ENCODE measurements at regions not wholly inside any gene's neighbourhood (a gene's known extent, or its start where the extent isn't known, plus 50 kb on each side); places are given as distances from the start of the nearest gene placed in this dataset.
"Not testable (repeated sequence)": the region's sequence is repeated elsewhere in the genome, so short reads cannot be mapped to it uniquely, and the experiment has no call there.

DNA sequence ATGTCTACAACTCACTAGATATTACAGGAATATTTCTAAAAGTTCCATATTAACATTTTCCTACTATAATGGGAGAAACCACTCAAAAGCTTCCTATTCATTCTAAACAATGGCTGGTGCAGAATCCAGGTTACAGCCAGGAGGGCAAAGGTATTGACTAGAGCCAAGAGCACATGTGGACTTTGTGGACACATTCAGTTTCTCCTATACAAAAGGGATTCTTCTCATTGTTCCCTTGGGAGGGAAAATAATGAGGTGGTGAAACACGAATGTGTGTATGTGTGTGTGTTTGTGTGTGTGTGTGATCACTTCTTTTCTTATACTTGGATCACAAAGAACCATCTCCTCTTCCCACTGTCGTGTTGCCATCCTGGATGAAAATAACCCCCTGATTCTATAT, 1000.0 kb downstream of the ADGRL2 start:
- DNase-seq, result no peak

DNA sequence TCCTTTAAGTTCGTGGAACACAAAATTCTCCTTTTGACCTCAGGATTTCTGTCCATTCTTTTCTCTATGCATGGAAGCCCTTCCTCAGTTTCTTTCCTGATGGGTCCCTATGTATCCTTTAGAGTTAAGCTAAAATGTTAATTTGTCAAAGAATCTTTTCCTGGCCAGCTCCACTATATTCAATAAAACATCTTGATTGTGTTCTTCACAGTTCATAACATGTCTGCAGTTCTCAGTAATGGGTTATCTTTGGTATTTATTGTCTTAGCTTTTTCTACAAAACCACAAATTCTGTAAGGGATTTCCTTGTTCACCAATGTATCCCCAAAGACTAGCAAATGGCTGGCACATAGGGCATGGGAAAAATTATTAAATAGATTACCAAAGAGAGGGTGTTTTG, 998.5 kb downstream of the ADGRL2 start:
- no peak for DNase-seq

DNA sequence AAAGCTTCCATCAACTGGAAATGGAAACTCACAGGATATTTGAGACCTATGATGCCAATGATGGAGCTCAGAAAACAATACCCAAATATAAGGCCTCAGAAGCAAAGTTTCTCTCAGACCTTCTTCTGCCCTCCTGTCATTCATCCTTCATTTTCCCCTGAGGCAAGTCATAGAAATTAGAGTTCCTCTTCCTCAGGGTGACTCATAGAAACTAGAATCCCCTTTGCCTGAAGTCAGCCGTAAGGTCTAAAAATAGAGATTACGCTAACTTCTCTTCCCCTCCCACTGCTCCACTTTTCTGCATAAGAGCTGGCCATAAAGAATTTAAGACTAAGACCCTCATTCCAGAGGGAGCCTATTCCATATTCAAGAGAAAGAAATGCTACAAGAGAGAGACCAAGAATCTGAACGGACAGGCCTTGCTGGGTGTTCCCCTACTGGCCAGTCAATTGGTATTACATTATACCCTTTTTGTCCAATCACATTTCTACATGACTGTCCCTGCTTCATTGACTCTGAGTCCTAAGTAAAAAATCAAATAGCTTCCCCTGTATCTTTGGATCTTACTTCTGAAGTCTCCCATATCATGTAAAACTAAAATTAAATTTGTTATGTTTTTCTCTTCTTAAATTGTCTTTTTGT, 994.9 kb downstream of the ADGRL2 start:
- DNase-seq, result no peak

DNA sequence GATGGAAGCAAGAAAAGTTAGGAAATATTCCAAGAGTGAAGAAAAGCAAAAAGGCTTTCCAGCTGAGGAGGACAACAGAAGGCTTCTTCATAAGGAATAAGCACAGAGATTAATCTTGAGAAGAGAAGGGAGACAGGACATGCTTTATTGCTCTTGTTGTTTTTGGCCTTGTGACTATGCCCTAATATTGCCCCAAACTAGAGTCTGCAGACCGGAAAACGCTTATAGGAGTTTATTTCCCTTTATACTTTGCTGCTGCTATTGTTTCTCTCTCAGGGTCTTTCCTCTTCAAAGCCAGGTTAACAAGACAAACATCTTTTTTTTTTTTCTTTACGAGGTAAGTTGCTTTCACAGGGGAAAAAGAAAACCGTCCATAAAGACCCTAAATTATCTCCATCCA, 991.4 kb downstream of the ADGRL2 start:
- no peak for DNase-seq

DNA sequence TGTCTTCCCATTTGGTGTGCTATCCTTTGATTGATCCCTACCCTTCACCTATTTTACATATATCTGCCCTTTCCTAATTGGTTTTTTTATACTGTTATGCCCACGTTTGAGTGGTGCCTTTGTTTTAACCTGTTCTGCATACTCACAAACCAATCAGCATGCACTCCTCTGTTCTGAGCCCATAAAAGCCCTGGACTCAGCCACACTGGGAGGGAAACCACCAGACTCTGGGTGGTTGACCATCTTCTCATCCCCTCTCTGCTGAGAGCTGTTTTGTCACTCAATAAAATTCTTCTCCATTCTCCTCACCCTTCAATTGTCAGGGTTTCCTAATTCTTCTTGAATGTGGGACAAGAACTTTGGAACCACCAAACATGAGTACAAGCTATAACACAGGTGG, 989.8 kb downstream of the ADGRL2 start:
- no peak for DNase-seq

- no peak for DNase-seq
Observed at GRCh38 chr1:82788660-82789059, 987.9 kb downstream of the ADGRL2 start.

DNA sequence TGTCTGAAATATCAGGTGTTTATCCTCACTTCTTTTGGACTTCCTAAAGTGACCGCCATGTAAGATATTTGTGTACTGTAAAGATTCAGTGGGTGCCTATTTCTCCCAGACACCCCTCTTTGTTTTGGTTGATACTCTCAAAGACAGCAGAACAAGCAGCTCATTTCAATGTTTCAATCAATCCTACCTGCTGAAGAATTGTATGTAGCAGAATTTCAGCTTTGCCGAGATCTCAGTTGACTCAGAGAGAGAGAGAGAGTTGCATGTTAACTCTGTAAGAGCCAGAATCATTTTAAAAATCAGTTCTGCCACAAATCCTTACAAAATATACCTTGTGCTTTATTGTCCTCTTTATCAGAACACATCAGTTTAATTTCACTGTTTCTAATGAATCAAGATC, 987.3 kb downstream of the ADGRL2 start:
- DNase-seq, result no peak

DNA sequence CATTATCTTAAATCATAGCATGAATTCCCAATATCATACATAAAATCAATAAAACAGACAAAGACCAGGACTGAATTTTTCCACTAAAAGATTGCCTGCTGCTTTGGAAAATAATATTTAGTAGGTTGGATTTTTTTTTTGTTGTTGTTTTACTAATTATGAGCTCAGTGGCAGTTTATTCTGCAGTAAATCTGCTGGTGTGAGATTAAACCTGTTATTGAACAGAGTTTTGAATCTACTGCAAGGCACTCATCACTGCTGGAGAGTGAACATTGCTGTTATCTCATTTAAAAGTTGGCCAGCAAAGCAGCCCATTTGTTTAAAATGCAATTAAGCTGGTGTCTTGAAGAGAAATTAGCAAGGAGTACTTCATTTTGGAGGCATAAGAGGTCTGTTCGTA, 986.1 kb downstream of the ADGRL2 start:
- DNase-seq, result no peak

DNA sequence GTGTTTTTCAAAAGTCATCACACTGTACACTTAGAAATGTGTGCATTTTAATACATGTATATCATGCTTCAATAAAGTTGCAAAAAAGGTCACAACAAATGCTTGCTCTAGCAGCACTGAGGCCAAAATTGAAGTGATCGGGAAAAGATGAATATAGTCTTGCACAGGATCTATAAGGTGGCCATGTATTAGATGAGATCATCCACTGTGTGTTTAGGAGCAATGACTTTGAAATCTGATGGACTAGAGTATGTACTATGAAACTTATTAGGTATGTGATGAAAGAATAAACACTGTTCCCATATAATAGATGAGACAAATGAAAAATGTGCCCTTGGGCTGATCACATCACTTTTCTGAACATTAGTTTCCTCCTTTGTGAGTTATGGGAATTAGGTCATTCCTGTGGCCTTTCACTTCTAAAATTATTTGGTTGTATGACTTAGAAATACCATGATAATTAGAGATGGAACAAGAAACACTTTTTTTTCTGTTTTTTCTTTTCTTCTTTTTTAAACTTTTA, 984.6 kb downstream of the ADGRL2 start:
- no peak for DNase-seq

GRCh38 chr1:82783044-82783443, 982.3 kb downstream of the ADGRL2 start:
- no peak for DNase-seq

DNA sequence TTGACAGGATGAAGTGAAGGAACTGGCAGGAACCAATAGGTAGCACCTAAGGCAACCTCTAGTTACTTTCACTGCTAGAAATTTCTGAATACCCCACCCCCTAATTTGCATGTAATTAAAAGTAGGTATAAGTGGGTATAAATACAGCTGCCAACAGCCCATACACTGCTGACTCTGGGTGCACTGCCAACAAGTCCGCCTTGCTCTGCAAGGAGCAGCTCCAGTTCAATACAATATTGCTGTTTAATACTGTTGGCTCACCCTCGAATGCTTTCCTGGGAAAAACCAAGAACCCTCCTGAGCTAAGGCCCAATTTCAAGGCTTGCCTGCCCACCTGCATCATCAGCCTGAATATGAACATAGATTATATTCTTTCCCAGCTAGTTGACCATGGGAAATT, 981.9 kb downstream of the ADGRL2 start:
- DNase-seq, result no peak

GRCh38 chr1:82778612-82779011, 977.9 kb downstream of the ADGRL2 start:
- no peak for DNase-seq

- no peak for DNase-seq
Observed at GRCh38 chr1:82777240-82777639, 976.5 kb downstream of the ADGRL2 start.

GRCh38 chr1:82776730-82777129, 976.0 kb downstream of the ADGRL2 start:
- not testable (repeated sequence) for DNase-seq

GRCh38 chr1:82775406-82776000, 974.8 kb downstream of the ADGRL2 start:
- DNase-seq, result peak; percentile 72

DNA sequence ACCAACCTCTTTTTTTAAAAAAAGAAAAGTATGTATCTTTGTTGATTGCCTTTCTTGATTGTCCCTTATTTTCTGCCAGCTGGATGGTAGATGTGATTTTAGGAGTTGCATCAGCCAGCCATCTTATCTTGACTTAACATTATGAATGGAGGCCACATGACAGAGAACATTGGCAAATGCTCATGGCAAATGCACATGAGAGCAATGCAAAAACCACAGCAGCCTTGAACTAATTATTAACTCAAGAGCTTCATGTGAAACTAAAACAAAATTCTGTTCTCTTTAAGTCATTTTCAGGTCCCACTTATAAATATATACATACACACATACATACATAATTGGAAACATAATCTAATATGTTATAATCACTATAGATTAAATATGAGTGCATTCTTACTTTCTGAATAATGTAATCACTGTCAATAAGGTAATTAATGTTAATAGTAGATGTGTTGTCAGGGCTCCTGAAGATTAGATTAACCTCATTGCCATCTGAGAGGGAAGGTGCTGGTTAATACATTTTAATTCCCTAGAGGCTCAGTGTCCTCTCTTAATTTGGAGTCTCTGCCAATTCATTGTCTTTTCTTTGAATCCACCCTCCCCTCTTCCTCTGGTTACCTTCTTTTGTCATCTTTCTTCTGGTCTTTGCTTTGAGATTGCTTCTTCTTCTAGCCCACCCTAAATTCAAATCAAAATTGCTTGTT, 962.2 kb downstream of the ADGRL2 start:
- DNase-seq, result no peak

GRCh38 chr1:82759035-82759434, 958.3 kb downstream of the ADGRL2 start:
- DNase-seq, result no peak

GRCh38 chr1:82755671-82756070, 954.9 kb downstream of the ADGRL2 start:
- DNase-seq, result no peak

DNA sequence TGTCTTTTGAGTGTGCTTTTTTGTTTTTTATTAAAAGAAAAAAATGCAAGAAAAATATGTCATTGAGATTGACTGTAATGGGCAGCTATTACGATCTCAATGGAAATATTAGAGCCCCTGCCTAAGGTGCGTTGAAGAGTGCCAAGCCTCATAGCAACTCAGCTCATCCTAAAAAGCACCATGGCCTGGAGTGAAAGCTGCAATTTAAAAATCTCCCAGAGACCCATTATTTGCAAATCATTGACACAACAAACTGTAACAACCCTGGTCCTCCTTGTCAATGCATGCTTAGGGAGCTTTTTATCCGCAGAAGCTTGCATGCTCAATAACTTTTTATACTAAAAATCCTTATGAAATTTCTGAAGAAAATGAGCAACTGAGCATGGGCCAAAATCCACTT, 954.5 kb downstream of the ADGRL2 start:
- no peak for DNase-seq

GRCh38 chr1:82752046-82752445, 951.3 kb downstream of the ADGRL2 start:
- DNase-seq, result no peak

- no peak for DNase-seq
Observed at GRCh38 chr1:82733645-82734044, 932.9 kb downstream of the ADGRL2 start.

GRCh38 chr1:82731216-82731615, 930.5 kb downstream of the ADGRL2 start:
- no peak for DNase-seq

GRCh38 chr1:82728206-82728605, 927.5 kb downstream of the ADGRL2 start:
- DNase-seq, result no peak

DNA sequence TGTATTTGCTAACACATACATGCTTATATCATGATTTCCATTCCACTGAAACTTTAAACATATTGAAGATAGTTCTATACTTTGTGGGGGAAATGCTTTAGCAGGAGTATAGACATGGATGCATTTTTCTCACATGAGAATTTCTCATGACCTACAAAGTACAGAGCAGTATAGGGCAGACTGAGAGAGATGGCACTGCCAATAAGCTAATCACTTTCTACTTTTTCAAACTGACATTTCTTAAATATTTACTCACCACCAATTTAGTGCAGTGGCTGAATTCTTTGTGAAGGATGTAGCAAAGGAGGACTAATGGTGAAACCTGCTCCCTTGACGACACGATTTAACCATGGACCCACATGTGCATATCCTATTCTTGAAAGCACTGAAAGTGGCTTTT, 923.5 kb downstream of the ADGRL2 start:
- DNase-seq, result no peak
